HG02938 (cell line): ENCODE measurements at regions not wholly inside any gene's neighbourhood (a gene's known extent, or its start where the extent isn't known, plus 50 kb on each side); places are given as distances from the start of the nearest gene placed in this dataset.

Experiments
- ATAC-seq: cut with Tn5 transposase; IDR thresholded peaks from one replicate; pipeline ENCODE4 v1.9.1; 2021; ENCODE audit warnings: mild to moderate bottlenecking, moderate library complexity; ENCODE audit not compliant: unreplicated experiment

- no peak for ATAC-seq
Measured at GRCh38 chr6:149147938-149148718, 169.4 kb upstream of the TAB2 start.

- no peak for ATAC-seq
Measured at GRCh38 chr6:149149653-149150052, 167.9 kb upstream of the TAB2 start.

GRCh38 chr6:149150301-149150700 lies 167.2 kb upstream of the TAB2 start:
- ATAC-seq = no peak

- ATAC-seq = no peak
Measured at GRCh38 chr6:149150801-149151398, 166.6 kb upstream of the TAB2 start.

- ATAC-seq = no peak
Measured at GRCh38 chr6:149152521-149152920, 165.0 kb upstream of the TAB2 start.

GRCh38 chr6:149153100-149153499 lies 164.4 kb upstream of the TAB2 start:
- no peak for ATAC-seq

GRCh38 chr6:149153693-149154092 lies 163.8 kb upstream of the TAB2 start:
- ATAC-seq = no peak

- no peak for ATAC-seq
Measured at GRCh38 chr6:149154261-149154821, 163.2 kb upstream of the TAB2 start.

GRCh38 chr6:149157126-149157525 lies 160.4 kb upstream of the TAB2 start:
- no peak for ATAC-seq

- no peak for ATAC-seq
Measured at GRCh38 chr6:149158076-149158475, 159.4 kb upstream of the TAB2 start.

GRCh38 chr6:149160943-149161342 lies 156.6 kb upstream of the TAB2 start:
- no peak for ATAC-seq

GRCh38 chr6:149162924-149163323 lies 154.6 kb upstream of the TAB2 start:
- ATAC-seq = no peak

GRCh38 chr6:149164199-149164750 lies 153.2 kb upstream of the TAB2 start:
- no peak for ATAC-seq

- no peak for ATAC-seq
Measured at GRCh38 chr6:149166336-149166735, 151.2 kb upstream of the TAB2 start.

- no peak for ATAC-seq
Measured at GRCh38 chr6:149166747-149167146, 150.8 kb upstream of the TAB2 start.

- ATAC-seq = no peak
Measured at GRCh38 chr6:149168968-149169367, 148.5 kb upstream of the TAB2 start.

GRCh38 chr6:149169761-149170511 lies 147.6 kb upstream of the TAB2 start:
- ATAC-seq = no peak

- no peak for ATAC-seq
Measured at GRCh38 chr6:149170564-149171452, 146.7 kb upstream of the TAB2 start.

- no peak for ATAC-seq
Measured at GRCh38 chr6:149173222-149173621, 144.3 kb upstream of the TAB2 start.

GRCh38 chr6:149174962-149175361 lies 142.6 kb upstream of the TAB2 start:
- no peak for ATAC-seq
